ENCODE measurements at regions not wholly inside any gene's neighbourhood (a gene's known extent, or its start where the extent isn't known, plus 50 kb on each side); places are given as distances from the start of the nearest gene placed in this dataset.

DNA sequence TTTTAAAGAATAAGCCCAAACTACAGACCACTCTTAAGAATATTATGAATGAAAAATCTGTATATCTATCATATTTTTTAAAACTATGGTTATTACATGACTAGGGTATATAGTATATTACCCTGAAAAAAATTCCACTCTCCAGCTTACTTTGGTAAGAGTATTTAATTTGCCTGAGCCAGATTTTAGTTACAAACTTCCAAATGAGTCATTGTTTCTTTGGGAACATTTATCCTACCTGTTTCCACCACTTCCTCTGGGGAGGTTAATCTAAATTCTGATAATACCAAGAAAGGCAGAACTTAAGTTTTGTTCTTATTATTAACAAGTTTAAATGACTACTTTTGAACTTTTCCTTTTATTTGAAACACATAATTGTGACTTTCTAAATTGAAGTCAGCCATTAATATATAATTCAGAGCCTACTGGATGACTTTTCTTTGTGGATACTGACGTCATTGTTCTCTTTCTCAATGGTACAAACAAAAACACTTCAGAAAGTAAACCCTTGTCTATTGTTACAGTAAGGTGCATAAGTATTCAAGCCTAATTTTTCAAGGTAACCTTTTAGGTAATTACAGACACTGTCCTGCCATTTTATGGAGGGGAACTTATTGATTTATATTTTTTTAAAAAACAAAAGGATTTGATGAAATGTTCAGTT, 135.6 kb upstream of the TLL1 start:
- intact Hi-C loops (cut with DNase I): no loop called here
- no peak for DNase-seq
- WGBS, 2 donors: 73 to 82% methylated on average over 1 of the region's 1 CpG
- H3K9me3 ChIP-seq: no peaks in the 10 kb centered on the region
- TF ChIP-seq, protein P1, sequence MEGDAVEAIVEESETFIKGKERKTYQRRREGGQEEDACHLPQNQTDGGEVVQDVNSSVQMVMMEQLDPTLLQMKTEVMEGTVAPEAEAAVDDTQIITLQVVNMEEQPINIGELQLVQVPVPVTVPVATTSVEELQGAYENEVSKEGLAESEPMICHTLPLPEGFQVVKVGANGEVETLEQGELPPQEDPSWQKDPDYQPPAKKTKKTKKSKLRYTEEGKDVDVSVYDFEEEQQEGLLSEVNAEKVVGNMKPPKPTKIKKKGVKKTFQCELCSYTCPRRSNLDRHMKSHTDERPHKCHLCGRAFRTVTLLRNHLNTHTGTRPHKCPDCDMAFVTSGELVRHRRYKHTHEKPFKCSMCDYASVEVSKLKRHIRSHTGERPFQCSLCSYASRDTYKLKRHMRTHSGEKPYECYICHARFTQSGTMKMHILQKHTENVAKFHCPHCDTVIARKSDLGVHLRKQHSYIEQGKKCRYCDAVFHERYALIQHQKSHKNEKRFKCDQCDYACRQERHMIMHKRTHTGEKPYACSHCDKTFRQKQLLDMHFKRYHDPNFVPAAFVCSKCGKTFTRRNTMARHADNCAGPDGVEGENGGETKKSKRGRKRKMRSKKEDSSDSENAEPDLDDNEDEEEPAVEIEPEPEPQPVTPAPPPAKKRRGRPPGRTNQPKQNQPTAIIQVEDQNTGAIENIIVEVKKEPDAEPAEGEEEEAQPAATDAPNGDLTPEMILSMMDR (IDR thresholded peaks at IDR 0.05): no peak
- H3K27me3 ChIP-seq: no peaks in the 10 kb centered on the region
- no peak overlapping the region for H3K4me3 ChIP-seq
- ATAC-seq: no peak
- H3K4me1 ChIP-seq: no peaks in the 10 kb centered on the region
- H3K27ac ChIP-seq: no peak overlapping the region
- H3K36me3 ChIP-seq: no peaks in the 10 kb centered on the region
- no peak for FAIRE-seq

DNA sequence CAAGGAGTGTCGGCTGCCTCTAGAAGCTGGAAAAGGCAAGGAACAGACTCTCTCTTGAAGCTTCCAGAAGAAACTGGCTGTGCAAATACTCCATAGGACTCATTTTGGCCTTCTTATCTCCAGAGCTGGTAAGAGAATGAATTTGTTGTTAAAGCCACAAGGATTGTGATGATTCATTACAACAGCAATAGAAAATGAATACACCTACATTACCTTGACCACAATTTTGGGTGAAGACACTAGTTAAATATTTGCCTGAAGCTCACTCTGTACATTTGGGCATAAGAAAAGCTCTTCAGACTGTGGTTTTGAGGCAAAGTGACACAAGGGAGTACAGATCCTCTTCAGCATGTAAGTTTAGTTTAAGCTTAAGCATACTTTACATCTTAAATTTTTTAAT, 134.5 kb upstream of the TLL1 start:
- ATAC-seq: no peak
- WGBS, 2 donors: 67 to 93% methylated on average over 1 of the region's 1 CpG

DNA sequence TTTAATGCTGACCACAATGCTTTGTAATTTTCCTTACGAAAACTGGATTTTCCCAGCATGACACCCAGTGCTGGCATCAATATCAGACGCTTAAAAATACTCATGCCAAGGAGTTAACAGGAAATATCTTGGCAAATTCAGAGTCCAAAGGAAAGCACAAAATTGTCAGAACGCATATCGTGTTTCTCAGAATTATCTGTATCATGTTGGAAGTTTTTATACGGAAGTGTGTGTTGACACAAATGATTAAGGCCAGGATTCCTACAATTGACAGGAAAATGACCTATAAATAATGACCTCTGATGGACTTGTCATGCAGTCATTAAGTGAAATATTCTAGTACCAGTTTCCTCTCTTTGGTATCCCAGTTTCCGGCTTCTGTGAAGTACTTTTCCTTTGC, 132.1 kb upstream of the TLL1 start:
- ATAC-seq: no peak

More for the DNA sequence above, 134.5 kb upstream of the TLL1 start:
- FAIRE-seq (no peak), DNase-seq (no peak)
- intact Hi-C loops (cut with DNase I): no loop called here
- Histone ChIP-seq H3K9me3 (no peaks in the 10 kb centered on the region), H3K4me1 (no peaks in the 10 kb centered on the region), H3K27me3 (no peaks in the 10 kb centered on the region), H3K36me3 (no peaks in the 10 kb centered on the region), H3K27ac (no peak overlapping the region), H3K4me3 (no peak overlapping the region)
- TF ChIP-seq, protein P1 (IDR thresholded peaks at IDR 0.05): no peak

DNA sequence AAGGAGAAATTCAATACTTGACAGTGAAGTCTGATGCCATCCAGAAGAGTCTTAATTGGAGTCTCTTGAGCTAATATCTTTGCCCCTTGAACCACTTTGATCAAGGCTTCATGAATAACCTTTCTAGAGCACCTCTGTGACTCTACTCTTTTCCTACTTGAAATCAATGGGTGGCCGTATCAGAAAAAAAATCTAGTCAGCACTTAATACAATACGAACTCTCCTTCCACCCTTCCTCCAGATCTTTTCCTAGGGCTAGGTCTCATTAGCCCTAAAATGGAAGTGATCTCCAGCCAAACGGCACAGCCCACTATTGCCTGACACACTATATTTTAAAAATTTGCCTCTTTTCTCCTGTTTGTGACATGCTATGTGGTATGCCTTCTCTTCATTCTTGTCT, 129.6 kb upstream of the TLL1 start:
- 92 to 96% methylated on average over 3 of the region's 3 CpGs for WGBS, 2 donors
- intact Hi-C loops (cut with DNase I): no loop called here
- no peak for FAIRE-seq
- Histone ChIP-seq H3K27me3 (no peaks in the 10 kb centered on the region), H3K27ac (no peak overlapping the region), H3K4me3 (no peak overlapping the region), H3K9me3 (no peaks in the 10 kb centered on the region), H3K4me1 (no peaks in the 10 kb centered on the region), H3K36me3 (no peaks in the 10 kb centered on the region)
- TF ChIP-seq, protein P1 (IDR thresholded peaks at IDR 0.05): no peak
- ATAC-seq: no peak
- no peak for DNase-seq

More for the DNA sequence above, 132.1 kb upstream of the TLL1 start:
- TF ChIP-seq, protein P1 (IDR thresholded peaks at IDR 0.05): no peak
- Histone ChIP-seq H3K36me3 (no peaks in the 10 kb centered on the region), H3K27me3 (no peaks in the 10 kb centered on the region), H3K27ac (no peak overlapping the region), H3K4me1 (no peaks in the 10 kb centered on the region), H3K4me3 (no peak overlapping the region), H3K9me3 (no peaks in the 10 kb centered on the region)
- 48 to 49% methylated on average over 6 of the region's 6 CpGs for WGBS, 2 donors
- intact Hi-C loops (cut with DNase I): no loop called here
- DNase-seq (no peak), FAIRE-seq (no peak)

DNA sequence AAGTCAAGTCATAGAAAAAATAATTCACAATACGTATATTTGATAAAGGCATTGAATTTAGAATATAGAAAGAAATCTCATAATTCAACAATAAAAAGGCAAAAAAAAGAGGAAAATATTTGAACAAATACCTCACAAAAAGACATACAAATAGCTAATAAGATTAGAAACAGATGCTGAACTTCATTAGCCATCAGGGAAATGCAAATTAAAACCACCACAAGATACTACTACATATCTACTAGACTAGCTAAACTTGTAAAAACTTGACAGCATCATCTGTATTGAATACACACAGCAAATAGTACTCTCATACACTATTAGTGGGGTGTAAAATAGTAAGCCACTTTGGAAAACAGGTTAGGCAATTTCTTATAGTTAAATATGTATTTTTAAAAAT, 128.7 kb upstream of the TLL1 start:
- 87 to 93% methylated on average over 1 of the region's 1 CpG for WGBS, 2 donors
- Histone ChIP-seq H3K36me3 (no peaks in the 10 kb centered on the region), H3K27ac (no peak overlapping the region), H3K27me3 (no peaks in the 10 kb centered on the region), H3K9me3 (no peaks in the 10 kb centered on the region), H3K4me1 (no peaks in the 10 kb centered on the region), H3K4me3 (no peak overlapping the region)
- no peak for ATAC-seq
- intact Hi-C loops (cut with DNase I): no loop called here
- TF ChIP-seq, protein P1 (IDR thresholded peaks at IDR 0.05): no peak
- DNase-seq: no peak
- FAIRE-seq: no peak

Measured in pancreas (tissue), 10 donors.